HCT116 (cell line): ENCODE measurements at regions not wholly inside any gene's neighbourhood (a gene's known extent, or its start where the extent isn't known, plus 50 kb on each side); places are given as distances from the start of the nearest gene placed in this dataset.

ENCODE experiments used
- ATAC-seq: fragments of 200-7000 bp; cut with Tn5 transposase; 2 replicates; pipeline ENCODE4 v1.9.1; 2020; ENCODE audit warnings: mild to moderate bottlenecking, moderate library complexity
- BruUV-seq: library from RNA; stranded (reverse); fragments of 400-500 nt; replicated peaks from 2 replicates; lab custom pipeline; 2021; lab: Mats Ljungman, UMichigan
- CTCF ChIA-PET: fragments of 300-600 bp; sonication (Branson Sonifier 250); formaldehyde crosslinking; loops from one replicate; lab custom pipeline; 2021; ENCODE audit warnings: antibody characterized with exemption; lab: Charles Lee
- POLR2A ChIA-PET: fragments of 300-600, 350-600 bp; sonication (Branson Sonifier 250); formaldehyde crosslinking; loops from one replicate; lab custom pipeline; 2021; ENCODE audit warnings: antibody characterized with exemption; lab: Charles Lee
- RAD21 ChIA-PET, 2 experiments: fragments of 300-600 bp; sonication (Branson Sonifier 250); formaldehyde crosslinking; loops; one replicate each; lab custom pipeline; 2023; ENCODE audit warnings: low total read pairs in 2 of 2; ENCODE audit not compliant: uncharacterized antibody in 2 of 2, unreplicated experiment in 2 of 2, low non-redundant PET in 1 of 2; lab: Charles Lee
- DNase-seq: peaks from one replicate; pipeline ENCODE4 v3.0.0-alpha.2; 2010; ENCODE audit warnings: low read depth, low spot score
- H2AFZ ChIP-seq: fragments of 200-600 bp; shearing (Covaris generic), sonication (generic); 2 replicates; pipeline ENCODE4 v1.6.1; 2017; ENCODE audit warnings: low read depth, mixed run types, mixed read lengths, antibody characterized with exemption, low read length; ENCODE audit not compliant: poor library complexity, severe bottlenecking
- H3K27ac ChIP-seq: 2 replicates; pipeline ENCODE4 v1.5.1; 2012; ENCODE audit warnings: low read depth, low read length
- H3K27me3 ChIP-seq: fragments of 200-600 bp; sonication (generic); 2 replicates; pipeline ENCODE4 v1.6.1; 2016; ENCODE audit warnings: mixed run types, low read length, mixed read lengths; ENCODE audit not compliant: insufficient read depth
- H3K36me3 ChIP-seq, 2 experiments: fragments of 200-500 bp in 1 of 2; fragments of 200-600 bp in 1 of 2; sonication (Bioruptor generic) in 1 of 2; sonication (generic) in 1 of 2; 2 replicates each; pipeline versions ENCODE4 v1.5.1 to v1.6.1; 2014 to 2016; ENCODE audit warnings: low read length in 2 of 2, inconsistent platforms in 1 of 2, mixed read lengths in 1 of 2, mixed run types in 1 of 2; ENCODE audit not compliant: insufficient read depth in 2 of 2, control insufficient read depth in 1 of 2
- H3K4me1 ChIP-seq, 2 experiments: fragments of 200-600 bp in 1 of 2; sonication (generic) in 1 of 2; 2 replicates each; pipeline versions ENCODE4 v1.5.1 to v1.6.1; 2012 to 2017; ENCODE audit warnings: low read length in 2 of 2, inconsistent platforms in 1 of 2, mild to moderate bottlenecking in 1 of 2, mixed read lengths in 1 of 2, mixed run types in 1 of 2, moderate library complexity in 1 of 2; ENCODE audit not compliant: insufficient read depth in 2 of 2, control insufficient read depth in 1 of 2
- H3K4me2 ChIP-seq: fragments of 200-600 bp; sonication (generic); 2 replicates; pipeline ENCODE4 v1.6.1; 2017; ENCODE audit warnings: mixed run types, low read length, mixed read lengths
- H3K4me3 ChIP-seq, 2 experiments: fragments of 200-600 bp in 1 of 2; sonication (generic) in 1 of 2; replicated peaks in 1 of 2; 2 replicates each; pipeline ENCODE4 v1.5.1; 2011 to 2016; ENCODE audit warnings: low read length in 2 of 2, control low read depth in 1 of 2, low read depth in 1 of 2, mild to moderate bottlenecking in 1 of 2, mixed read lengths in 1 of 2, mixed run types in 1 of 2
- H3K79me2 ChIP-seq: fragments of 200-600 bp; sonication (generic); 2 replicates; pipeline ENCODE4 v1.6.1; 2017; ENCODE audit warnings: mild to moderate bottlenecking, mixed run types, low read length, moderate library complexity, mixed read lengths; ENCODE audit not compliant: insufficient read depth
- H3K9ac ChIP-seq: fragments of 200-600 bp; sonication (generic); 2 replicates; pipeline ENCODE4 v1.6.1; 2016; ENCODE audit warnings: low read length, mixed read lengths
- H3K9me2 ChIP-seq: fragments of 200-600 bp; sonication (generic), shearing (Covaris generic); 2 replicates; pipeline ENCODE4 v1.6.1; 2017; ENCODE audit warnings: mixed run types, mild to moderate bottlenecking, moderate library complexity; ENCODE audit not compliant: insufficient read depth
- H3K9me3 ChIP-seq, 2 experiments: fragments of 200-500 bp in 1 of 2; fragments of 200-600 bp in 1 of 2; sonication (Bioruptor generic) in 1 of 2; sonication (generic) in 1 of 2; 2 replicates each; pipeline ENCODE4 v1.6.1; 2014 to 2017; ENCODE audit warnings: low read length in 2 of 2, mixed read lengths in 2 of 2, inconsistent platforms in 1 of 2, low read depth in 1 of 2, mild to moderate bottlenecking in 1 of 2, mixed run types in 1 of 2, moderate library complexity in 1 of 2; ENCODE audit not compliant: control insufficient read depth in 1 of 2, insufficient read depth in 1 of 2
- H4K20me1 ChIP-seq: fragments of 200-600 bp; sonication (generic), shearing (Covaris generic); 2 replicates; pipeline ENCODE4 v1.6.1; 2017; ENCODE audit warnings: mixed run types, mild to moderate bottlenecking, moderate library complexity; ENCODE audit not compliant: insufficient read depth
- ATF3 ChIP-seq: IDR thresholded peaks from 2 replicates; pipeline ENCODE4 v1.6.1; 2012
- CBX3 ChIP-seq: IDR thresholded peaks from 2 replicates; pipeline ENCODE4 v1.6.1; 2012; ENCODE audit warnings: low read depth
- CEBPB ChIP-seq: IDR thresholded peaks from 2 replicates; pipeline ENCODE4 v1.6.1; 2012; ENCODE audit warnings: low read depth
- CTCF ChIP-seq, 3 experiments: fragments of 200-600 bp in 1 of 3; sonication (generic) in 1 of 3; IDR thresholded peaks in 2 of 3; conservative IDR thresholded peaks in 1 of 3; 2 replicates each; pipeline ENCODE4 v1.5.1; 2012 to 2017; ENCODE audit warnings: low read depth in 2 of 3, low read length in 2 of 3, antibody characterized with exemption in 1 of 3, borderline replicate concordance in 1 of 3, control low read depth in 1 of 3, mild to moderate bottlenecking in 1 of 3, mixed read lengths in 1 of 3, mixed run types in 1 of 3, moderate library complexity in 1 of 3; ENCODE audit not compliant: insufficient read depth in 1 of 3
- EGR1 ChIP-seq: IDR thresholded peaks from 2 replicates; pipeline ENCODE4 v1.6.1; 2012; ENCODE audit warnings: low read depth
- ELF1 ChIP-seq: IDR thresholded peaks from 2 replicates; pipeline ENCODE4 v1.6.1; 2012; ENCODE audit warnings: low read depth, borderline replicate concordance
- EZH2 ChIP-seq: fragments of 200-600 bp; sonication (generic); IDR thresholded peaks from 2 replicates; pipeline ENCODE4 v1.6.1; 2017; ENCODE audit warnings: antibody characterized with exemption, mixed run types
- EZH2phosphoT487 ChIP-seq: fragments of 200-600 bp; IDR thresholded peaks from 2 replicates; pipeline ENCODE4 v1.6.1; 2018; ENCODE audit warnings: antibody characterized with exemption, borderline replicate concordance
- FOSL1 ChIP-seq: IDR thresholded peaks from 2 replicates; pipeline ENCODE4 v1.6.1; 2012; ENCODE audit warnings: low read depth
- MAX ChIP-seq: IDR thresholded peaks from 2 replicates; pipeline ENCODE4 v1.6.1; 2012
- POLR2A ChIP-seq: IDR thresholded peaks from 2 replicates; pipeline ENCODE4 v1.7.0; 2011; ENCODE audit warnings: borderline replicate concordance; ENCODE audit not compliant: insufficient read depth, insufficient read length; ENCODE audit errors: extremely low read depth
- POLR2AphosphoS5 ChIP-seq: IDR thresholded peaks from 2 replicates; pipeline ENCODE4 v1.6.1; 2011; ENCODE audit warnings: mild to moderate bottlenecking, low read depth, low read length, moderate library complexity
- SIN3A ChIP-seq: IDR thresholded peaks from 2 replicates; pipeline ENCODE4 v1.6.1; 2012; ENCODE audit warnings: low read depth
- SP1 ChIP-seq: IDR thresholded peaks from 2 replicates; pipeline ENCODE4 v1.6.1; 2012; ENCODE audit warnings: low read depth
- SRF ChIP-seq: IDR thresholded peaks from 2 replicates; pipeline ENCODE4 v1.6.1; 2012; ENCODE audit warnings: low read depth
- TCF7L2 ChIP-seq: IDR thresholded peaks from 2 replicates; pipeline ENCODE4 v1.7.0; 2011; ENCODE audit warnings: borderline replicate concordance, inconsistent platforms; ENCODE audit not compliant: insufficient read depth, insufficient read length; ENCODE audit errors: extremely low read depth
- ZBTB33 ChIP-seq: IDR thresholded peaks from 2 replicates; pipeline ENCODE4 v1.6.1; 2011; ENCODE audit warnings: mild to moderate bottlenecking, low read length, moderate library complexity; ENCODE audit not compliant: insufficient replicate concordance; ENCODE audit errors: extremely low read depth
- ZFX ChIP-seq: fragments of 450-650 bp; IDR thresholded peaks from 2 replicates; pipeline ENCODE4 v1.6.1; 2017
- intact Hi-C: fragments of 100-400 bp; cut with micrococcal nuclease; formaldehyde crosslinking; loops from 2 replicates; pipeline ENCODE4 v1.10.0; 2022

- no peak for ATAC-seq
- no peaks in the 10 kb centered on the region for H3K4me1 ChIP-seq
- POLR2A ChIA-PET = no interaction called here
- RAD21 ChIA-PET = no interaction called here
- CTCF ChIA-PET = no interaction called here
- H3K36me3 ChIP-seq = no peaks in the 10 kb centered on the region
- H3K4me2 ChIP-seq = no peak overlapping the region
- H2AFZ ChIP-seq = no peak overlapping the region
- H3K79me2 ChIP-seq = no peaks in the 10 kb centered on the region
- H3K27ac ChIP-seq = no peak overlapping the region
- no peak overlapping the region for H3K9ac ChIP-seq
- DNase-seq = no peak
- no peaks in the 10 kb centered on the region for H3K27me3 ChIP-seq
- no TSS peak for BruUV-seq
- H3K4me3 ChIP-seq = no peak overlapping the region
- no peaks in the 10 kb centered on the region for H4K20me1 ChIP-seq
- H3K9me2 ChIP-seq = 0 out of 2 replicates have a peak, but pooled peaks cover 3% of the 10 kb centered on the region
- no peaks in the 10 kb centered on the region for H3K9me3 ChIP-seq
- TF ChIP-seq SP1 (no peak), POLR2AphosphoS5 (no peak), ZFX (no peak), CTCF (IDR thresholded peaks at IDR 0.05 in 2 of 3, conservative IDR thresholded peaks at IDR 0.05 in 1 of 3; ENCODE audit: borderline replicate concordance in 1 of 3, insufficient read depth in 1 of 3, low read depth in 2 of 3, low read length in 2 of 3) (no peak), ATF3 (no peak), EZH2phosphoT487 (no peak), EZH2 (no peak), EGR1 (no peak), POLR2A (no peak), ZBTB33 (no peak), CEBPB (no peak), SIN3A (no peak), SRF (no peak), MAX (no peak), ELF1 (no peak), CBX3 (no peak), TCF7L2 (no peak), FOSL1 (no peak)
- intact Hi-C loops = no loop called here
These were observed 252.9 kb upstream of the NAV3 start for GRCh38 chr12:77577791-77578190.
